GM12891 (cell line): ENCODE measurements at regions not wholly inside any gene's neighbourhood (a gene's known extent, or its start where the extent isn't known, plus 50 kb on each side); places are given as distances from the start of the nearest gene placed in this dataset.

Source experiments
- PAX5 ChIP-seq: IDR thresholded peaks from 2 replicates; pipeline ENCODE4 v1.6.1; 2011; ENCODE audit warnings: low read length, moderate library complexity, mild to moderate bottlenecking; ENCODE audit not compliant: insufficient read depth, severe bottlenecking
- POLR2A ChIP-seq: IDR thresholded peaks from 2 replicates; pipeline ENCODE4 v1.6.1; 2011; ENCODE audit warnings: low read depth, low read length, control low read depth
- POLR2AphosphoS5 ChIP-seq: IDR thresholded peaks from 2 replicates; pipeline ENCODE4 v1.6.1; 2011; ENCODE audit warnings: low read depth, low read length, control low read depth
- POU2F2 ChIP-seq: IDR thresholded peaks from 2 replicates; pipeline ENCODE4 v1.6.1; 2011; ENCODE audit warnings: low read depth, mild to moderate bottlenecking, control low read depth, low read length, moderate library complexity
- TAF1 ChIP-seq: IDR thresholded peaks from 2 replicates; pipeline ENCODE4 v1.6.1; 2011; ENCODE audit warnings: low read depth, low read length, control low read depth

DNA sequence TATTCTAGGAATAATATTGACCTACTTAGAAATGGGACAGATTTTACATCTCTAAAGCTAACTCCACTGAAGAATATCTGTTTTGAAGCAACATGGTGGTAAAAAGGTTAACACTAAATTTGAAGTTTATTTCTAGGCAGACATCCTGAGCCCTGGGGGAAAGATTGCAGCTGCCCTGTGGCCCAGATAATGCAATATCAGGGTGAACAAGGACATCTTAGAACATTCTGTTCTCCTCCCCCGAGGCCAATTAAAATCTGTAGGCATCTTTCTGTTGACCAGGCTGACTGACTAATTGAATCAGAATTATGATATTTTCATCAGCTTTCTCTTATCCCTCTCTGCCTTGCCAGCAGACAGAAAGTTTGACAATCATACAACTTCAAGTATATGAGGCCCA, 149.8 kb upstream of the DUSP10 start:
- TF ChIP-seq POLR2A: no peak
- TF ChIP-seq POLR2AphosphoS5: no peak
- TF ChIP-seq TAF1: no peak
- TF ChIP-seq POU2F2: no peak
- TF ChIP-seq PAX5: no peak
